WTC11 (cell line): ENCODE measurements at regions not wholly inside any gene's neighbourhood (a gene's known extent, or its start where the extent isn't known, plus 50 kb on each side); places are given as distances from the start of the nearest gene placed in this dataset.

Source experiments
- AR ChIP-seq: fragments of 250-450 bp; sonication (Bioruptor Pico); IDR thresholded peaks from 2 replicates; pipeline ENCODE4 v1.9.0; 2021; ENCODE audit warnings: mild to moderate bottlenecking
- CTCF ChIP-seq: fragments of 200-600 bp; IDR thresholded peaks from 2 replicates; pipeline ENCODE4 v1.8.0; 2022; ENCODE audit warnings: antibody characterized with exemption
- ETV6 ChIP-seq: sonication (generic); formaldehyde crosslinking; IDR thresholded peaks from 2 replicates; pipeline ENCODE4 v1.8.1; 2022; ENCODE audit warnings: mild to moderate bottlenecking, missing genetic modification reagents
- FOXJ3 ChIP-seq: sonication (generic); formaldehyde crosslinking; IDR thresholded peaks from 2 replicates; pipeline ENCODE4 v1.9.0; 2021; ENCODE audit warnings: missing genetic modification reagents, mild to moderate bottlenecking, borderline replicate concordance
- IRF1 ChIP-seq: sonication (generic); formaldehyde crosslinking; IDR thresholded peaks from 2 replicates; pipeline ENCODE4 v1.8.0; 2023; ENCODE audit warnings: missing genetic modification reagents
- NR1H2 ChIP-seq: sonication (generic); formaldehyde crosslinking; IDR thresholded peaks from 2 replicates; pipeline ENCODE4 v1.9.0; 2021; ENCODE audit warnings: mild to moderate bottlenecking, moderate library complexity, missing genetic modification reagents
- TCF7 ChIP-seq: sonication (generic); formaldehyde crosslinking; IDR thresholded peaks from 2 replicates; pipeline ENCODE4 v1.8.0; 2022; ENCODE audit warnings: mild to moderate bottlenecking, low read depth, missing genetic modification reagents, moderate library complexity
- ZBTB21 ChIP-seq: sonication (generic); formaldehyde crosslinking; IDR thresholded peaks from 2 replicates; pipeline ENCODE4 v1.8.1; 2023; ENCODE audit warnings: mild to moderate bottlenecking, missing genetic modification reagents, borderline replicate concordance

- TF ChIP-seq ETV6 (CRISPR knock-in tag) (no peak), TCF7 (CRISPR knock-in tag) (no peak), CTCF (no peak), AR (CRISPR knock-in tag) (no peak), NR1H2 (CRISPR knock-in tag) (no peak), IRF1 (CRISPR knock-in tag) (no peak), ZBTB21 (CRISPR knock-in tag) (no peak), FOXJ3 (CRISPR knock-in tag) (no peak)
These were observed 118.7 kb upstream of the ZC3H12C start for GRCh38 chr11:109974523-109974922.
